Medulla oblongata (tissue), 1 donor: ENCODE measurements at regions not wholly inside any gene's neighbourhood (a gene's known extent, or its start where the extent isn't known, plus 50 kb on each side); places are given as distances from the start of the nearest gene placed in this dataset.

ENCODE experiments used
- DNase-seq: peaks from one replicate; pipeline ENCODE4 v3.0.0-alpha.2; 2015; ENCODE audit errors: extremely low spot score

GRCh38 chr16:80489173-80489572 lies 51.6 kb upstream of the DYNLRB2 start:
- no peak for DNase-seq

GRCh38 chr16:80488167-80488566 lies 52.6 kb upstream of the DYNLRB2 start:
- DNase-seq: no peak

- DNase-seq: no peak
Observed at GRCh38 chr16:80480664-80481063, 60.1 kb upstream of the DYNLRB2 start.

GRCh38 chr16:80477838-80478237 lies 63.0 kb upstream of the DYNLRB2 start:
- DNase-seq: no peak

- no peak for DNase-seq
Observed at GRCh38 chr16:80468029-80468428, 72.8 kb upstream of the DYNLRB2 start.

- DNase-seq: peak; percentile 91
Observed at GRCh38 chr16:80466024-80466987, 74.5 kb upstream of the DYNLRB2 start.

- no peak for DNase-seq
Observed at GRCh38 chr16:80463751-80464495, 76.9 kb upstream of the DYNLRB2 start.

- no peak for DNase-seq
Observed at GRCh38 chr16:80463326-80463725, 77.5 kb upstream of the DYNLRB2 start.

GRCh38 chr16:80462917-80463316 lies 77.9 kb upstream of the DYNLRB2 start:
- no peak for DNase-seq

GRCh38 chr16:80460988-80461387 lies 79.8 kb upstream of the DYNLRB2 start:
- no peak for DNase-seq

- DNase-seq: no peak
Observed at GRCh38 chr16:80459966-80460365, 80.8 kb upstream of the DYNLRB2 start.

GRCh38 chr16:80459331-80459777 lies 81.4 kb upstream of the DYNLRB2 start:
- no peak for DNase-seq

GRCh38 chr16:80457871-80458270 lies 82.9 kb upstream of the DYNLRB2 start:
- no peak for DNase-seq

- no peak for DNase-seq
Observed at GRCh38 chr16:80454802-80455201, 86.0 kb upstream of the DYNLRB2 start.

- DNase-seq: no peak
Observed at GRCh38 chr16:80449392-80449791, 91.4 kb upstream of the DYNLRB2 start.

- DNase-seq: no peak
Observed at GRCh38 chr16:80447241-80447640, 93.6 kb upstream of the DYNLRB2 start.

- DNase-seq: no peak
Observed at GRCh38 chr16:80442779-80443178, 98.0 kb upstream of the DYNLRB2 start.

- no peak for DNase-seq
Observed at GRCh38 chr16:80441935-80442334, 98.9 kb upstream of the DYNLRB2 start.

- peak; percentile 34 for DNase-seq
Observed at GRCh38 chr16:80440667-80441066, 100.1 kb upstream of the DYNLRB2 start.

- no peak for DNase-seq
Observed at GRCh38 chr16:80437707-80438106, 103.1 kb upstream of the DYNLRB2 start.

- DNase-seq: no peak
Observed at GRCh38 chr16:80436510-80436909, 104.3 kb upstream of the DYNLRB2 start.

GRCh38 chr16:80433623-80434022 lies 107.2 kb upstream of the DYNLRB2 start:
- DNase-seq: no peak

GRCh38 chr16:80427795-80428194 lies 113.0 kb upstream of the DYNLRB2 start:
- DNase-seq: no peak
